C4-2B (cell line): ENCODE measurements at regions not wholly inside any gene's neighbourhood (a gene's known extent, or its start where the extent isn't known, plus 50 kb on each side); places are given as distances from the start of the nearest gene placed in this dataset.

ENCODE experiments used
- CTCF ChIP-seq: fragments of 450-650 bp; conservative IDR thresholded peaks from 2 replicates; pipeline ENCODE4 v1.5.1; 2017; ENCODE audit warnings: mild to moderate bottlenecking
- ZFX ChIP-seq: fragments of 450-650 bp; IDR thresholded peaks from 2 replicates; pipeline ENCODE4 v1.6.1; 2017

DNA sequence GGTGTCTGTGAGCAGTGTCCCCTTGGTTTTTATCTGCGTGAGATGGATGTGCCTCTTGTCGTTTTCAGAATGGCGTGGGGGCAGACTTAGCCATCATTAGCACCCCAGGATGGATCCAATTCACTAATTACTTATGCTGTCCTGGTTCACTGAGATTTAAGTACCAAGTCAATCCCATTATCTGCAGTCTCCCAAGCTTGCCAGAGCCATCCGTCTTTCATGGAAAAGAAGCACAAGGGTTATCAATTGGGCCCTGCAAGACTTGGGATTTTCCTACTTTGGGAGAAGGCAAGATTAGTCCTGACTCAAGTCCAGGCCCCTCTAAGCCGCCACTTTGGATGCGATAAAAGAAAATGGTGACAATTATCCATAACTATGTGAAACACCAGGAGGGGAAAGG lies 404.0 kb downstream of the TMEM182 start:
- TF ChIP-seq CTCF, result no peak
- TF ChIP-seq ZFX, result no peak
